GM21619 (cell line): ENCODE measurements at regions not wholly inside any gene's neighbourhood (a gene's known extent, or its start where the extent isn't known, plus 50 kb on each side); places are given as distances from the start of the nearest gene placed in this dataset.

Experiments used
- ATAC-seq: cut with Tn5 transposase; IDR thresholded peaks from one replicate; pipeline ENCODE4 v1.9.1; 2021; ENCODE audit not compliant: unreplicated experiment

- ATAC-seq, result no peak
Observed at GRCh38 chr1:234726359-234726943, 116.5 kb upstream of the IRF2BP2 start.

- ATAC-seq, result no peak
Observed at GRCh38 chr1:234725177-234726132, 115.5 kb upstream of the IRF2BP2 start.

- no peak for ATAC-seq
Observed at GRCh38 chr1:234724516-234725176, 114.7 kb upstream of the IRF2BP2 start.

- no peak for ATAC-seq
Observed at GRCh38 chr1:234722904-234723720, 113.1 kb upstream of the IRF2BP2 start.

- no peak for ATAC-seq
Observed at GRCh38 chr1:234722270-234722704, 112.3 kb upstream of the IRF2BP2 start.

- ATAC-seq, result no peak
Observed at GRCh38 chr1:234721476-234722269, 111.7 kb upstream of the IRF2BP2 start.

GRCh38 chr1:234720709-234721441, 110.9 kb upstream of the IRF2BP2 start:
- ATAC-seq, result no peak

- no peak for ATAC-seq
Observed at GRCh38 chr1:234719454-234720251, 109.7 kb upstream of the IRF2BP2 start.

GRCh38 chr1:234718496-234719453, 108.8 kb upstream of the IRF2BP2 start:
- no peak for ATAC-seq

- no peak for ATAC-seq
Observed at GRCh38 chr1:234716908-234717375, 107.0 kb upstream of the IRF2BP2 start.

GRCh38 chr1:234715252-234716014, 105.5 kb upstream of the IRF2BP2 start:
- ATAC-seq, result no peak

- no peak for ATAC-seq
Observed at GRCh38 chr1:234713859-234714258, 103.9 kb upstream of the IRF2BP2 start.

GRCh38 chr1:234713440-234713839, 103.5 kb upstream of the IRF2BP2 start:
- ATAC-seq, result no peak

- no peak for ATAC-seq
Observed at GRCh38 chr1:234712891-234713305, 102.9 kb upstream of the IRF2BP2 start.

GRCh38 chr1:234710936-234711724, 101.2 kb upstream of the IRF2BP2 start:
- no peak for ATAC-seq

GRCh38 chr1:234710381-234710780, 100.4 kb upstream of the IRF2BP2 start:
- ATAC-seq, result no peak
